HG03060 (cell line): ENCODE measurements at regions not wholly inside any gene's neighbourhood (a gene's known extent, or its start where the extent isn't known, plus 50 kb on each side); places are given as distances from the start of the nearest gene placed in this dataset.
"Not testable (repeated sequence)": the region's sequence is repeated elsewhere in the genome, so short reads cannot be mapped to it uniquely, and the experiment has no call there.

Source experiments
- ATAC-seq: cut with Tn5 transposase; IDR thresholded peaks from one replicate; pipeline ENCODE4 v1.9.1; 2021; ENCODE audit warnings: low read depth, moderate number of reproducible peaks; ENCODE audit not compliant: unreplicated experiment

- no peak for ATAC-seq
Measured at GRCh38 chr2:147172493-147173188, 672.2 kb upstream of the ACVR2A start.

DNA sequence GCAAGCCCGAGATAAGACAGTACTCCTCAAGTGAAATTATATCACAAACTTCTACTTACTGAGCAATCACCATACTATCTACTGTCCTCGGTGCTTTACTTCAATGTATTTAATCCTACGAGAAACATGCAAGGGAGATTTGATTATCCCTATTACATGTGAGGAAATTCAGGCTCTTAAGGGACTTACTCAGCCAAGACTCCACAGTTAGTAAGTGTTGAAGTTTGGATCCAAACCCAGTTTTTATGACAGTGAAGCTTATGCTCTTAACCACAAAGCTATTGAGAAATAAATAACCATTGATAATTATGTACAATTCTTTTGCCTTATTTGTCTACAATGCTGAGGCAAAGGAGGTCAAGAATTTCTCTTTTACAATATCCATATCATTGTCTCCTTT, 672.9 kb upstream of the ACVR2A start:
- no peak for ATAC-seq

DNA sequence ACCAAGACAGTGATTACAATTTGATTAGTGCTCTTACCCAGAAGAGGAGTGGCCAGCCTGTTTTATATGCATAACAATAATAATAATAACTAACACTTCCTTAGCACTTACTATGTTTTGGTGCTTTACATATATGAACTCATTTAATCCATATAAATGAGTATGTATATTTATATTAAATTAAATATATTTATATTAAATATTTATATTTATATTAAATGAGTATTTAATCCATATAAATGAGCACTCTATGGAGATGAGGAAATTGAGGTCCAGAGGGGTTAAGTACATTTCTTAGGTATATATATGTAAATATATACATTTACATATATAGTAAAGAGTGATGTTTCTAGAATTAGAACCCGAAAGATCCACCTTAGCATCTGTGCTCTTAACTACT, 673.9 kb upstream of the ACVR2A start:
- ATAC-seq: no peak

GRCh38 chr2:147165697-147166382, 679.0 kb upstream of the ACVR2A start:
- no peak for ATAC-seq

DNA sequence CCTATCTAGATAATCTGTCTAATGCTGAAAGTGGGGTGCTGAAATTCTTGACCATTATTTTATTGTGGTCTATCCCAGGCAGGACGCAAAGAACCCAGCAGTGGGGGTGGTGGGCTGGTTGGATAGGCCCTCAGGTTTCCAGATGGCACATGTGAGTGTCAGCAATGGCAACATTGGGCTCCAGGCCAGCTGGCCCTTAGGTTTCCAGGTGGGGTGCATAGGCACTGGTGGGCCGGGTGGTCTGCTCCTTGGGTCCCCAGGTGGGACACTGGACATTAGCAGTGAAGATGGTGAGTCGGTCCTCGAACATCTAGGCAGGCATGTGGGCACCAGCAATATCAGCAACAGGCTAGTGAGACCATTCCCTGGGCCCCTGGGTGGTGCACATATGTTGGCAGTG, 680.3 kb upstream of the ACVR2A start:
- no peak for ATAC-seq

GRCh38 chr2:147161746-147162145, 683.1 kb upstream of the ACVR2A start:
- no peak for ATAC-seq

- no peak for ATAC-seq
Measured at GRCh38 chr2:147156970-147157369, 687.9 kb upstream of the ACVR2A start.

GRCh38 chr2:147150241-147150635, 694.6 kb upstream of the ACVR2A start:
- no peak for ATAC-seq

DNA sequence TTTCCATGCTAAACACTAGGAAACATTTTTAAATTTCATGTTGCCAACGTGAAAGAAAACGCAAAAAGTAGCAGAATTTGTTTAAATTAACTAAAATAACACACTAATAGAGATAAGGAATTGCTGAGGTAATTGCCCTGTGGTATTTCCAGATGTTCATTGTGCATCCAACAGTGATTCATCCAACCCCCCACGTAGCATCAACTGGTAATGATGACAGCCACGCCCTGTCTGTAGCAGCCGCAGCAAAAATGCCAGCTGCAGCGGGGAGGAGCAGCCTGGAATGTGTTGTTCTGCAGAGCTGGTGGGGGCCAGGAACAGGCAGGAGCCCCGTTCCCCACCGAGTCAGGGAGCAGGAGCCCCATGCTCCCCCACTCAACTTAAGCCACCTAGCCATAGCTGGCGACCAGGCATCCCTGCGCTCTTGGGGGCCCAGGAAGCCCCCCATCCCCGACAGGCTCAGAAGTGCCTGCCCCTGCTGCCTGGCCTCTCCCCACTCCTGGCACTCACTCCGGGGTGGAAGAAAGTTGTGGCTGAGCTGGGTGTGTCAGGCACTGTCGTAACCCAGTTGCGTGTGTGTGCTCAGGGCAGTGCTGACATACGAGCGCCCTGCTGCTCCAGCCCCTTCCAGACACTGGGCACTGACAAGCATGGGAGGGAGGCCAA, 695.1 kb upstream of the ACVR2A start:
- ATAC-seq: no peak

- no peak for ATAC-seq
Measured at GRCh38 chr2:147147802-147148201, 697.0 kb upstream of the ACVR2A start.

DNA sequence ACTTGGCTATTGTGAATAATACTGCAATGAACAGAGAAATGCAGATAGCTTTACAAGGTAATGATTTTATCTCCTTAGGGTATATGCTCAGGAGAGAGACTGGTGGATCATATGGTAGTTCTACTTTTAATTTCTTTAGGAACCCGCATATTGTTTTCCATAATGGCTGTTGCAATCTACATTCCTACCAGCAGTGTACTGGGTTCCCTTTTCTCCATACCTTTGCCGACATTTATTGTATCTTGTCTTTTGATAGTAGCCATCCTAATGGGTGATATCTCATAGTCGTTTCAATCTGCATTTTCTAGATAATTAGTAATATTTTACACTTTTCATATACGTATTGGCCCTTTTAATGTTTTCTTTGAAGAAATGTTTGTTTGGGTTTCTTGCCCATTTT, 702.9 kb upstream of the ACVR2A start:
- ATAC-seq: no peak

- not testable (repeated sequence) for ATAC-seq
Measured at GRCh38 chr2:147139732-147140131, 705.1 kb upstream of the ACVR2A start.

GRCh38 chr2:147137711-147138110, 707.1 kb upstream of the ACVR2A start:
- ATAC-seq: no peak

- no peak for ATAC-seq
Measured at GRCh38 chr2:147135376-147135775, 709.5 kb upstream of the ACVR2A start.

DNA sequence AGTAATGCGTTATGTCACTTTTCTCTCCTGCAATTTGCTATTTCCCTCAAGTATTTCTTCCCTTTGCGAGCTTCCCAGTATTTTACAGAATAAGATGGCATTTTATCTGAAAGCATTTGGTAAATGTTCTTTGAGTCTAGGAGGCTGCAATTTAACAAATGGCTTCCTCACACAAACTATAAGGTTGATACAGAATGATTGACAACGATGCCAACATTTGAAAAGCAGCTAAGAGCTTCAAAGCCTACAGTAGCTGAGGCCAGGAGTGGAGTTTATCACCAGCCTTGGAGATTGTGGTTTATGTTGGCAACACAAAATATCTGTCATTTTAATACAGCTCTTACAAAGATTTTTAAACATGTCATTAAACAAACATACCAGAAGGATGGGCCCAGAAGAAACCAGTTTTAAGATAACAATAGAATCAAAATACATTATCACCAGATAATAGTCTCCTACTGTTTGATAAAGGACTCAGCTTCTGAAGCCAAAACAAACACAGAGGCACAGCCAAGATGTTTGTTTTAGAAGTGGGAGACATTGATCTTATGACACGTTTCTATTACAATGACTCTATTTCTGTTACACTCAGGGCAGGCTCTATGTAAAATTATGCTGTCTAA, 711.4 kb upstream of the ACVR2A start:
- no peak for ATAC-seq

- ATAC-seq: no peak
Measured at GRCh38 chr2:147125145-147125544, 719.7 kb upstream of the ACVR2A start.

- no peak for ATAC-seq
Measured at GRCh38 chr2:147122944-147123343, 721.9 kb upstream of the ACVR2A start.

DNA sequence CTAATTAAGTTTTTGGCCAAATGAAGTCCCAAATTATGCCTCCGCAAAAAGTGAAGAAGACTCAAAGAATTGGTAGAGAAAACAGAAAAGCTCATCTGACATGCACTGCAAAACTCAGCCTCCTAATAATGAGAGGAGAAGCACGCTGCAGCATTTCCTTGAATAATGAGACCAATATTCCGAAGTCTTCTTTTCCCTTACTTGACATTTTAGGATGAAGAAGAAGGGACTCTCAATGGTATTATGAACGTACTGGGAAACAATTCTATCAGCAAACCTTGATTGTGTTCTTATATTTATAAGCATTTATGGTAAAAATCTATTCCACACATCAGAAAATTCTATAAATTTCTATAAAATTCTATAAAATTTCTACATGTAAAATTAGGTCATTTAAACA, 733.9 kb upstream of the ACVR2A start:
- no peak for ATAC-seq

- ATAC-seq: no peak
Measured at GRCh38 chr2:147110317-147110716, 734.5 kb upstream of the ACVR2A start.

DNA sequence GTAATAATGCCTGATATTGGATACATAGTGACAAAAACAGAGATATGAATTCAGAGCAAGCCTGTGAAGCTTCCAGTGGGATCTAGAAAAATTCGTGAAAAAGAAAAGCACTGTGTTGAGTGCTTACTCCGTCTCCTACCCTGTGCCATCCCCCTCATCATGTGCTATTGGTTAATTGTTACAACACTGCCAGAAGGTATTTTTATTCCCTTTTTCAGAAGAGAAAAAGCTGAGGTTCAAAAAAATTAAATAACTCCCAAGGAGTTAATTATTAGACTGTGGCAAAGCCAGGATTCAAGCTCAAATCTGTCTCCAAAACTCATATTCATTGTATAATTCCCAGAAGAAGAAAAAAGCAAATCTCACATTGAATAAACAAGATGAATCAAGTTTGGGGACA, 735.5 kb upstream of the ACVR2A start:
- no peak for ATAC-seq

- no peak for ATAC-seq
Measured at GRCh38 chr2:147108548-147108947, 736.3 kb upstream of the ACVR2A start.
